ENCODE measurements at regions not wholly inside any gene's neighbourhood (a gene's known extent, or its start where the extent isn't known, plus 50 kb on each side); places are given as distances from the start of the nearest gene placed in this dataset.
A peak's percentile ranks its signal among the peaks of the same experiment; 100 is the strongest.
"Not testable (repeated sequence)": the region's sequence is repeated elsewhere in the genome, so short reads cannot be mapped to it uniquely, and the experiment has no call there.

DNA sequence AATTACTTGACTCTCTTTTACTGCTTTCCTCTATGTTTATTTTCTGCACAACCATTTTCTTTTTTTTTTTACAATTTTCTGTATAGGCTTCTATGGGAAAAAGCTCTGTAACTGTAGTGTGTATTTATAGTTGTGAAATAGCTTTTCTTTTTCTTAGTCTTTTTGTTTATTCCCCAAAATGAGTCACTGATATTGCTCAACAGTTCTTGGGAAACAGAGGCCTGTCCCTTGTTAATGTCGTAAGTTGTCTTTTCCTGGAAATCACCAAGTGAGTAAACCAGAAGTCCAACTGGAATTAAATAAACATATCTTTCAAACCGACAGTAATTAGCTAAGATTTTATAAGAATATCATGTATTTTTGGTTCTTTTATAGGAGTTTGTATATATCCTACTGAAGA is 325.1 kb upstream of the PRR16 start:
- no peaks in the 10 kb centered on the region for H3K4me1 ChIP-seq
- H3K27me3 ChIP-seq = no peaks in the 10 kb centered on the region
- DNase-seq (ENCODE audit: extremely low spot score in 2 of 2) = no peak
- intact Hi-C loops (cut with DNase I) = no loop called here
- H3K27ac ChIP-seq = peak overlapping the region; percentile 25
- no peak overlapping the region for H3K4me3 ChIP-seq
- no peak for TF ChIP-seq POLR2A (IDR thresholded peaks at IDR 0.05)
- peak; percentile 53 to 96 for TF ChIP-seq POLR2AphosphoS5 (IDR thresholded peaks at IDR 0.05; ENCODE audit: insufficient read depth in 1 of 2, low read depth in 1 of 2)
- no peaks in the 10 kb centered on the region for H3K9me3 ChIP-seq
- H3K36me3 ChIP-seq = no peaks in the 10 kb centered on the region

GRCh38 chr5:120140501-120140900 is 323.6 kb upstream of the PRR16 start:
- no peak overlapping the region for H3K27ac ChIP-seq
- no peaks in the 10 kb centered on the region for H3K4me1 ChIP-seq
- no peaks in the 10 kb centered on the region for H3K36me3 ChIP-seq
- no peak for DNase-seq (ENCODE audit: extremely low spot score in 2 of 2)
- no peaks in the 10 kb centered on the region for H3K9me3 ChIP-seq
- no peaks in the 10 kb centered on the region for H3K27me3 ChIP-seq
- TF ChIP-seq POLR2A (IDR thresholded peaks at IDR 0.05) (no peak), CTCF (IDR thresholded peaks at IDR 0.05) (no peak), POLR2AphosphoS5 (IDR thresholded peaks at IDR 0.05; ENCODE audit: insufficient read depth in 1 of 2, low read depth in 1 of 2) (no peak)
- intact Hi-C loops (cut with DNase I) = no loop called here
- H3K4me3 ChIP-seq = no peak overlapping the region

- Histone ChIP-seq H3K27me3 (no peaks in the 10 kb centered on the region), H3K4me3 (no peak overlapping the region), H3K9me3 (no peaks in the 10 kb centered on the region), H3K4me1 (no peaks in the 10 kb centered on the region), H3K36me3 (no peaks in the 10 kb centered on the region), H3K27ac (no peak overlapping the region)
- DNase-seq (ENCODE audit: extremely low spot score in 2 of 2) = no peak
- TF ChIP-seq POLR2A (IDR thresholded peaks at IDR 0.05) (no peak), CTCF (IDR thresholded peaks at IDR 0.05) (no peak), POLR2AphosphoS5 (IDR thresholded peaks at IDR 0.05; ENCODE audit: insufficient read depth in 1 of 2, low read depth in 1 of 2) (no peak)
- intact Hi-C loops (cut with DNase I) = no loop called here
Observed at GRCh38 chr5:120141076-120141475, 323.0 kb upstream of the PRR16 start.

DNA sequence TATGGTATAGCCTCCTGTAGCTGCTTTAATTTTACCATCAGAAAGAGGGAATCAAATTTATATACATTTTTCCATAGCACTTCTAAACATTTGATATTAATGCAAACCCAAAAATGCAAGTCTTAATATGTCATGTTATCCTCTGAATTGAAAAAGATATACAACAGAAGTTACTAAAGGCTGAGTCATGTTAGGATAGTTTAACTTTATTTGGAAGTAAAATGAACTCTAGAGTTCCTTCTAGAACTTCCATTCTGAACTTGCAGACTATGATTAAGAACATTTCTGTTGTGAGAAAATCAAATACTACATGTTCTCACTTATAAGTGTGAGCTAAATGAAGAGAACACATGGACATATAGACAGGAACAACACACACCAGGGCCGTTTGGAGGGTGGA is 317.3 kb upstream of the PRR16 start:
- TF ChIP-seq POLR2AphosphoS5 (IDR thresholded peaks at IDR 0.05; ENCODE audit: insufficient read depth in 1 of 2, low read depth in 1 of 2) (no peak), POLR2A (IDR thresholded peaks at IDR 0.05) (no peak), CTCF (IDR thresholded peaks at IDR 0.05) (no peak)
- intact Hi-C loops (cut with DNase I) = no loop called here

DNA sequence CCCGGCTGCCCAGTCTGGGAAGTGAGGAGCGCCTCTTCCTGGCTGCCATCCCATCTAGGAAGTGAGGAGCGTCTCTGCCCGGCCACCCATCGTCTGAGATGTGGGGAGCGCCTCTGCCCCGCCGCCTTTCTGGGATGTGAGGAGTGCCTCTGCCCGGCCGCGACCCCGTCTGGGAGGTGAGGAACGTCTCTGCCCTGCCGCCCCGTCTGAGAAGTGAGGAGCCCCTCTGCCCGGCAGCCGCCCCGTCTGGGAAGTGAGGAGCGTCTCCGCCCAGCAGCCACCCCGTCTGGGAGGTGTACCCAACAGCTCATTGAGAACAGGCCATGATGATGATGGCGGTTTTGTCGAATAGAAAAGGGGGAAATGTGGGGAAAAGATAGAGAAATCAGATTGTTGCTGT is 316.2 kb upstream of the PRR16 start:
- H3K27me3 ChIP-seq; H3K27ac ChIP-seq; H3K9me3 ChIP-seq; H3K4me1 ChIP-seq; DNase-seq (ENCODE audit: extremely low spot score in 2 of 2); intact Hi-C loops (cut with DNase I); H3K36me3 ChIP-seq; H3K4me3 ChIP-seq: not testable (repeated sequence)

More for the DNA sequence above, 317.3 kb upstream of the PRR16 start:
- Histone ChIP-seq H3K36me3 (no peaks in the 10 kb centered on the region), H3K4me1 (no peaks in the 10 kb centered on the region), H3K9me3 (no peaks in the 10 kb centered on the region), H3K4me3 (no peak overlapping the region), H3K27ac (no peak overlapping the region), H3K27me3 (no peaks in the 10 kb centered on the region)
- no peak for DNase-seq (ENCODE audit: extremely low spot score in 2 of 2)

DNA sequence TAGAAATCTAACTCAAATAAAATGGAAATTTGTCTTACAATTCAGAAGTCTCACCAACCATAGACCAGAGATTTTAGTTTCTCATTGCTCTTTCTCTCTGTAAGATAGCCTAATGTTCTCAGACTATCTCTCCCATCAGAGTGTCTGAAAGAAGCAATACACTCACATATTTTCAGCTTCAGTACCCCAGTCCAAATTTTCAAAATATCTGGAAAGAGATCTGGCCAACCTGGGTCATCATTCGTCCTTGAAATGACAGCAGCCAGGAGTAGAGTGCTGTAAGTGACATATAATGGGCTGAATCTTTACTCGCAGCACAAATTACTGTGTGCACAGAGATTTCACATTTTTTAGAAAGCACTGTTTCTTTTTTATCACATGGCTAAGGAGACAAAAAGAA is 313.3 kb upstream of the PRR16 start:
- TF ChIP-seq CTCF (IDR thresholded peaks at IDR 0.05) (no peak), POLR2AphosphoS5 (IDR thresholded peaks at IDR 0.05; ENCODE audit: insufficient read depth in 1 of 2, low read depth in 1 of 2) (no peak), POLR2A (IDR thresholded peaks at IDR 0.05) (no peak)
- Histone ChIP-seq H3K4me1 (no peaks in the 10 kb centered on the region), H3K27me3 (no peaks in the 10 kb centered on the region), H3K9me3 (no peaks in the 10 kb centered on the region), H3K27ac (no peak overlapping the region), H3K36me3 (no peaks in the 10 kb centered on the region), H3K4me3 (no peak overlapping the region)
- intact Hi-C loops (cut with DNase I) = no loop called here
- no peak for DNase-seq (ENCODE audit: extremely low spot score in 2 of 2)
